ENCODE measurements at regions not wholly inside any gene's neighbourhood (a gene's known extent, or its start where the extent isn't known, plus 50 kb on each side); places are given as distances from the start of the nearest gene placed in this dataset.

DNA sequence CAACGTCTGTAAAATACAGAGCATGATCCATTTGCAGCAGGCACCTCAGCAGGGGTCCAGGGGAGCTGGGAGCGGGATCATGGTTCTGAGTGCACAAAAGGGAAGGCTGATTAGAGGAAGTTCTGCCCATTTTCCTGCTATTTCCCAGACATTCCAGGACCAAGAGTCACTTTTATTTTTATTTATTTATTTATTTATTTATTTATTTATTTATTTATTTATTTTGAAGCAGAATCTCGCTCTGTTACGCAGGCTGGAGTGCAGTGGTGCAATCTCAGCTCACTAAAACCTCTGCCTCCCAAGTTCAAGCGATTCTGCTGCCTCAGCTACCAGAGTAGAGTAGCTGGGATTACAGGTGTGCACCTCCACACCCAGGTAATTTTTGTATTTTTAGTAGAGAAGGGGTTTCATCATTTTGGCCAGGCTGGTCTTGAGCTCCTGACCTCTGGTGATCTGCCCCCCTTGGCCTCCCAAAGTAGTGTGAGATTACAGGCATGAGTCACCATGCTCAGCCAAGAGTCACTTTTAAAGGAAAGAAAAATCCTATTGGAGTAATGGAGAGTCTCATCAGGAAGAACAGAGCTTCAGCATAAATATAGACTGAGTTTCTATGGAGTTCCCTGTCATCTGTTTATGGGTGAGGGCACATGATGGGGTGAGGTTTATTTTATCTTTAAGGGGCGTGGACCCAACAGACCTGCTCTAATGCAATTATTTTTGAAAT is 355.2 kb downstream of the HAPSTR1 start:
- H3K4me1 ChIP-seq (ENCODE audit: control insufficient read depth, insufficient read depth, low read length) = no peaks in the 10 kb centered on the region

DNA sequence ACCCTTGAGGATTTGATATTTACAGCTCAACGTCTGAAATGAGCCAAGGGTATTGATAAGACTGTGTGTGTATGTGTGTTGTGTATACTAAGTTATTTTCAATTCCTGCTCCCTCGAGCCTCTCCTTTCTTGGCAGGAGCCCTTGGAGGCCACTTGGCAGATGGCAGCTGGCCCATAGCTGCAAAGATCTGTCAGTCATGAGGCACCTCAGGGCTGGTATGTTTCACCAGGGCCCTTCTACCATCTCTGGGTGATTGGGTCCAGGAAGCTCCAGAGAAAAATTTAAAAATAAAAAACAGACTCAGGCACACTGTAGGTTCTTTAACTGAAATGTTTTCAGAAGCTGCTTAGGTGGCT is 355.7 kb downstream of the HAPSTR1 start:
- Histone ChIP-seq H3K9me3 (ENCODE audit: control insufficient read depth, low read length) (peaks cover 9% of the 10 kb centered on the region), H3K9ac (ENCODE audit: low read length) (no peak overlapping the region), H3K36me3 (ENCODE audit: control insufficient read depth, insufficient read depth, low read length, severe bottlenecking) (no peaks in the 10 kb centered on the region), H3K4me1 (ENCODE audit: control insufficient read depth, insufficient read depth, low read length) (no peaks in the 10 kb centered on the region), H3K4me3 (ENCODE audit: low read length) (no peak overlapping the region), H3K27me3 (replicated peaks; ENCODE audit: control insufficient read depth, insufficient read depth, low read length) (peaks cover under 1% of the 10 kb centered on the region)
- no peak for DNase-seq (ENCODE audit: low read depth)

More for the DNA sequence above, 355.2 kb downstream of the HAPSTR1 start:
- Histone ChIP-seq H3K9me3 (ENCODE audit: control insufficient read depth, low read length) (peaks cover 9% of the 10 kb centered on the region), H3K4me3 (ENCODE audit: low read length) (no peak overlapping the region), H3K27me3 (replicated peaks; ENCODE audit: control insufficient read depth, insufficient read depth, low read length) (peaks cover 3% of the 10 kb centered on the region), H3K36me3 (ENCODE audit: control insufficient read depth, insufficient read depth, low read length, severe bottlenecking) (no peaks in the 10 kb centered on the region), H3K9ac (ENCODE audit: low read length) (no peak overlapping the region)
- no peak for DNase-seq (ENCODE audit: low read depth)

- no peak for DNase-seq (ENCODE audit: low read depth)
- no peak overlapping the region for H3K9ac ChIP-seq (ENCODE audit: low read length)
- H3K4me3 ChIP-seq (ENCODE audit: low read length) = no peak overlapping the region
- peaks cover 9% of the 10 kb centered on the region for H3K9me3 ChIP-seq (ENCODE audit: control insufficient read depth, low read length)
- no peaks in the 10 kb centered on the region for H3K4me1 ChIP-seq (ENCODE audit: control insufficient read depth, insufficient read depth, low read length)
- no peaks in the 10 kb centered on the region for H3K27me3 ChIP-seq (replicated peaks; ENCODE audit: control insufficient read depth, insufficient read depth, low read length)
- no peaks in the 10 kb centered on the region for H3K36me3 ChIP-seq (ENCODE audit: control insufficient read depth, insufficient read depth, low read length, severe bottlenecking)
Observed at GRCh38 chr16:9447699-9448098, 356.3 kb downstream of the HAPSTR1 start.

- Histone ChIP-seq H3K27me3 (replicated peaks; ENCODE audit: control insufficient read depth, insufficient read depth, low read length) (no peaks in the 10 kb centered on the region), H3K9me3 (ENCODE audit: control insufficient read depth, low read length) (peaks cover 9% of the 10 kb centered on the region), H3K4me1 (ENCODE audit: control insufficient read depth, insufficient read depth, low read length) (no peaks in the 10 kb centered on the region), H3K36me3 (ENCODE audit: control insufficient read depth, insufficient read depth, low read length, severe bottlenecking) (no peaks in the 10 kb centered on the region), H3K4me3 (ENCODE audit: low read length) (no peak overlapping the region), H3K9ac (ENCODE audit: low read length) (no peak overlapping the region)
- DNase-seq (ENCODE audit: low read depth) = no peak
Observed at GRCh38 chr16:9449597-9449996, 358.2 kb downstream of the HAPSTR1 start.

GRCh38 chr16:9457215-9457614 is 365.8 kb downstream of the HAPSTR1 start:
- Histone ChIP-seq H3K9me3 (ENCODE audit: control insufficient read depth, low read length) (no peaks in the 10 kb centered on the region), H3K36me3 (ENCODE audit: control insufficient read depth, insufficient read depth, low read length, severe bottlenecking) (no peaks in the 10 kb centered on the region), H3K4me3 (ENCODE audit: low read length) (no peak overlapping the region), H3K27me3 (replicated peaks; ENCODE audit: control insufficient read depth, insufficient read depth, low read length) (peaks cover 10% of the 10 kb centered on the region), H3K4me1 (ENCODE audit: control insufficient read depth, insufficient read depth, low read length) (no peaks in the 10 kb centered on the region), H3K9ac (ENCODE audit: low read length) (no peak overlapping the region)
- DNase-seq (ENCODE audit: low read depth) = no peak

DNA sequence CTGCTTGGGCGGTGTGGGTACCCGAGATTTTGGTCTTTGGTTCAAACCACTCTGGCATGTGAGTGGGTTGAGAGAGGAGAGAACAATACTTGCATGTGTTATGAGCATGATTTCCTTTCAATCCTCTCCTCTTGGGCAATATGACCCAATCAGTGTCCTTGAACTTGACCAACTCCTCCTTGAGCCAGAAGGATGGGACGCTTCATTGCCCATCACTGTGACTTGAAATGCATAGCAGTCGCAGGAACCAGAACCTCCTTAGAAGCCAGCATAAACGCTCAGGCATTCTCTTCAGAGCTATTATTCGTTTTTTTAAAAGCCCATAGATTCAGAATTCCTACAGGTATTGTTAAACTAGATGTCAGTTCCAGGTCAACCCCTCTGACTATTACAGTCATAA is 367.4 kb downstream of the HAPSTR1 start:
- H3K9me3 ChIP-seq (ENCODE audit: control insufficient read depth, low read length) = no peaks in the 10 kb centered on the region
- no peaks in the 10 kb centered on the region for H3K4me1 ChIP-seq (ENCODE audit: control insufficient read depth, insufficient read depth, low read length)
- H3K4me3 ChIP-seq (ENCODE audit: low read length) = no peak overlapping the region
- peaks cover 10% of the 10 kb centered on the region for H3K27me3 ChIP-seq (replicated peaks; ENCODE audit: control insufficient read depth, insufficient read depth, low read length)
- DNase-seq (ENCODE audit: low read depth) = no peak
- H3K36me3 ChIP-seq (ENCODE audit: control insufficient read depth, insufficient read depth, low read length, severe bottlenecking) = no peaks in the 10 kb centered on the region
- no peak overlapping the region for H3K9ac ChIP-seq (ENCODE audit: low read length)

DNA sequence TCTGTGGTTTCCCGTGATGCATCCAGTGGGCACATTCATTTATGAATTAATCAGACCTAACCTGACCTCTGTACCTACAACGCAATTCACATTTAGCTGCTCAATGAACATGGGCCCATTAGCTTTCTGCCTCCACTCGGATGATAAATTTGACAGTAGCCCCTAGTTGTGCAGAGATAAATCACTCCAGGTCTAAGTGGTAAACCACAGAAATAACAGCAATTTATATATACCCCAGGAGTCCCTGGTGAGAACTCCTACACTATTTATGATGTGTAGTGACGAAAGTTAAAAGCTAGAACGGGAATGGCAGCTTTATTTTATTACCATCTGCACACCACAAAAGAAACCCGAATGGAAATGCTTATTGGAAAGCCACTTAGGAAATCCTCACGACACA is 371.5 kb downstream of the HAPSTR1 start:
- no peak for DNase-seq (ENCODE audit: low read depth)
- no peaks in the 10 kb centered on the region for H3K36me3 ChIP-seq (ENCODE audit: control insufficient read depth, insufficient read depth, low read length, severe bottlenecking)
- H3K4me3 ChIP-seq (ENCODE audit: low read length) = no peak overlapping the region
- H3K9me3 ChIP-seq (ENCODE audit: control insufficient read depth, low read length) = no peaks in the 10 kb centered on the region
- H3K27me3 ChIP-seq (replicated peaks; ENCODE audit: control insufficient read depth, insufficient read depth, low read length) = peaks cover 4% of the 10 kb centered on the region
- no peak overlapping the region for H3K9ac ChIP-seq (ENCODE audit: low read length)
- no peaks in the 10 kb centered on the region for H3K4me1 ChIP-seq (ENCODE audit: control insufficient read depth, insufficient read depth, low read length)

DNA sequence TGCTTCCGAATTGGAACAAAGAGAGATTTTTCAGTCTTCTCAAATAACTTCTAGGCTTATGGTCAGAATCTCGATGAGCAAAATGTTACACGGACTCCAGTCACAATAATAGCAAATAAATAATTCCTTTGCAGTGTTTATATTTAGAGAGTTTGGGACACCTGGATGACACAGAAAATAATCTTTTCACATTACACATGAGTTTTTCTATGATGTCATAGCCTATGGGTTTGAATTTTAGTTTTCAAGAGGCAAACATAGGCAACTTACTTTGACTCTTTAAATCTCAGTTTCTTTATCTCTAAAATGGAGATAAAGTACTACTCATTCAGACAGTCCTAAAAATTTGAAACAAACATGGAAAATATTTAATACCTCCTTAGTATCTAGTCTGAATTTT is 372.0 kb downstream of the HAPSTR1 start:
- H3K36me3 ChIP-seq (ENCODE audit: control insufficient read depth, insufficient read depth, low read length, severe bottlenecking) = no peaks in the 10 kb centered on the region
- no peaks in the 10 kb centered on the region for H3K4me1 ChIP-seq (ENCODE audit: control insufficient read depth, insufficient read depth, low read length)
- no peaks in the 10 kb centered on the region for H3K9me3 ChIP-seq (ENCODE audit: control insufficient read depth, low read length)
- no peak for DNase-seq (ENCODE audit: low read depth)
- no peak overlapping the region for H3K4me3 ChIP-seq (ENCODE audit: low read length)
- peaks cover 3% of the 10 kb centered on the region for H3K27me3 ChIP-seq (replicated peaks; ENCODE audit: control insufficient read depth, insufficient read depth, low read length)
- no peak overlapping the region for H3K9ac ChIP-seq (ENCODE audit: low read length)

- no peak for DNase-seq (ENCODE audit: low read depth)
- H3K4me1 ChIP-seq (ENCODE audit: control insufficient read depth, insufficient read depth, low read length) = no peaks in the 10 kb centered on the region
Observed at GRCh38 chr16:9465161-9465560, 373.7 kb downstream of the HAPSTR1 start.

GRCh38 chr16:9469512-9469911 is 378.1 kb downstream of the HAPSTR1 start:
- no peak for DNase-seq (ENCODE audit: low read depth)
- H3K9ac ChIP-seq (ENCODE audit: low read length) = no peak overlapping the region
- no peaks in the 10 kb centered on the region for H3K27me3 ChIP-seq (replicated peaks; ENCODE audit: control insufficient read depth, insufficient read depth, low read length)
- no peaks in the 10 kb centered on the region for H3K4me1 ChIP-seq (ENCODE audit: control insufficient read depth, insufficient read depth, low read length)
- no peaks in the 10 kb centered on the region for H3K36me3 ChIP-seq (ENCODE audit: control insufficient read depth, insufficient read depth, low read length, severe bottlenecking)
- H3K4me3 ChIP-seq (ENCODE audit: low read length) = no peak overlapping the region
- H3K9me3 ChIP-seq (ENCODE audit: control insufficient read depth, low read length) = no peaks in the 10 kb centered on the region

More at GRCh38 chr16:9465161-9465560, 373.7 kb downstream of the HAPSTR1 start:
- H3K4me3 ChIP-seq (ENCODE audit: low read length) = no peak overlapping the region
- no peak overlapping the region for H3K9ac ChIP-seq (ENCODE audit: low read length)
- H3K36me3 ChIP-seq (ENCODE audit: control insufficient read depth, insufficient read depth, low read length, severe bottlenecking) = no peaks in the 10 kb centered on the region
- no peaks in the 10 kb centered on the region for H3K9me3 ChIP-seq (ENCODE audit: control insufficient read depth, low read length)
- peaks cover 3% of the 10 kb centered on the region for H3K27me3 ChIP-seq (replicated peaks; ENCODE audit: control insufficient read depth, insufficient read depth, low read length)

DNA sequence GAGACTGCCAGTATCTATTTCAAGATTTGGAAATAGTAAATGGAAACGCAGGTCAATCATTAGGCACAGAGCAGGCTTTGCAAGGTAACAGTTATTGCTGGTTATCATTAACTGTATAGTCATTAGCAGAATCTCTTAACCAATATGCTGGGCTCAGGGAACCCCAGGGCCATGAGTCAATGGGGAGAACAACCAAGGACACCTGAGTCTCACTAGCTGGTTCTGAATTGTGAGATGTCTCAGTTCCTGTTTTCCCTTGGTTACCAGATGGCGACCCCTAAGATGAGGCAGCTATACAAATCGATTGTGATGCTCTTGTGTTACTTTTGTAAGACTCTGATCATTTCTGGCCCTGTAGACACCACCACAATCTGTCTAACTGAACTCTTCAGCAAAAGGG is 385.3 kb downstream of the HAPSTR1 start:
- H3K27me3 ChIP-seq (replicated peaks; ENCODE audit: control insufficient read depth, insufficient read depth, low read length) = peaks cover 4% of the 10 kb centered on the region

DNA sequence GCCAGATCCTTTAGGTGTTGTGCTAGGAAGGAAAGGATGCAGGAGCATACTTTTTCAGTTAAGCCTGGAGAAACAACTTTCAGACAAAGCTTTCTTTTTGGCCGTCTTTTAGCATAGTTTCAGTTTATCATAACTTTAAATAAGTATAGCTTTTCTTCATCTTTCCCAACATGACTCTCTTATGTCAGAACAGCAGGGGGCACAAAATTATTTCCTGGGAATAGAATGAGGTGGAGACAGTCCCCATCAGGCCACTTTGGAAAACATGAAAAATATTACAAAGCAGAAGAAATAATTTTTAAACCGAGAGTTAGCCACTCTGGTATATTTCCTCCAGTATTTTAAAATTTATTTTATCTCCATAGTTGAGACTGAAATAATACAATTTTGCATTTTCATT is 387.6 kb downstream of the HAPSTR1 start:
- Histone ChIP-seq H3K9me3 (ENCODE audit: control insufficient read depth, low read length) (no peaks in the 10 kb centered on the region), H3K36me3 (ENCODE audit: control insufficient read depth, insufficient read depth, low read length, severe bottlenecking) (no peaks in the 10 kb centered on the region), H3K27me3 (replicated peaks; ENCODE audit: control insufficient read depth, insufficient read depth, low read length) (peaks cover 4% of the 10 kb centered on the region), H3K4me1 (ENCODE audit: control insufficient read depth, insufficient read depth, low read length) (no peaks in the 10 kb centered on the region), H3K9ac (ENCODE audit: low read length) (no peak overlapping the region), H3K4me3 (ENCODE audit: low read length) (no peak overlapping the region)
- no peak for DNase-seq (ENCODE audit: low read depth)

More for the DNA sequence above, 385.3 kb downstream of the HAPSTR1 start:
- no peak for DNase-seq (ENCODE audit: low read depth)
- H3K9me3 ChIP-seq (ENCODE audit: control insufficient read depth, low read length) = no peaks in the 10 kb centered on the region
- no peaks in the 10 kb centered on the region for H3K36me3 ChIP-seq (ENCODE audit: control insufficient read depth, insufficient read depth, low read length, severe bottlenecking)
- no peak overlapping the region for H3K4me3 ChIP-seq (ENCODE audit: low read length)
- no peak overlapping the region for H3K9ac ChIP-seq (ENCODE audit: low read length)
- no peaks in the 10 kb centered on the region for H3K4me1 ChIP-seq (ENCODE audit: control insufficient read depth, insufficient read depth, low read length)

Measured in adipocyte (in vitro differentiated cells).